ENCODE measurements at regions not wholly inside any gene's neighbourhood (a gene's known extent, or its start where the extent isn't known, plus 50 kb on each side); places are given as distances from the start of the nearest gene placed in this dataset.

DNA sequence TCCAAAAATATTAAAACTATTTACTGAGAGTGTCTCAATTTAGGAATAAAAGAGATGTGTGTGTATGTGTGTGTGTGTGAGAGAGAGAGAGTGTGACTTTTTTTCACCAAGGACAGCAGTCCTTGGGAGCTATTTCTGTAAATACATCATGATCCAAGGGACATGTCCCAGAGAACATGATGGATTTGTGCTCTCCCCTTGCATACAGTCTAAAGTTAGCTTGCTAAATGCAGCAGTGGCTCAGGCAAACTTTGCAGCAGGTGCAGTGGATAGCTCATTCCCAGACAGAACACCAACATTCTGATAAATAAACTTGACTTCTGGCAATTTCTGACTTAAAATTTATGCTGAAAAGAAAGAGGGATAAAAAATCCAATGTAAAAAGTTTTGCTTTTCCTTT, 55.4 kb upstream of the SGCD start:
- DNase-seq (ENCODE audit: low spot score) = no peak

GRCh38 chr5:156272139-156272538, 54.8 kb upstream of the SGCD start:
- DNase-seq (ENCODE audit: low spot score) = no peak

DNA sequence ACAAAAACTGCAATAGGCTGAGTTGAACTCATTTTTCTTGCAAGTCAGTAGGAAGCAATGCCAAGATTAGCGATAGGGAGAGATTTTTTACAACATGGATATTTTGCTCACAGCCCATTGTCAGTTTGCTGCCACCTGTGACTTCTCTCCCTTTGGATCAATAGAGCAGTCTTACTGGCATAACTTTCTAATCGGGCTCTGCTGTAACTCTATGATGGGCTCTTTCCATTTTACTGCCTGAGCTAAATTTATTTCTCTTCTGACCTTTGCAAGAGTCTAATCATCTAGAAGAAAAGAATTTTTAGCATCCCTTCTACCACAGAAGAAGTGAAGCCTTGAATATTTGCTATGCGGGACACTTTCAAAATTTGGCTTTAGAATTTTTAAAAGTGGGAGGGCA, 53.6 kb upstream of the SGCD start:
- DNase-seq (ENCODE audit: low spot score) = no peak

DNA sequence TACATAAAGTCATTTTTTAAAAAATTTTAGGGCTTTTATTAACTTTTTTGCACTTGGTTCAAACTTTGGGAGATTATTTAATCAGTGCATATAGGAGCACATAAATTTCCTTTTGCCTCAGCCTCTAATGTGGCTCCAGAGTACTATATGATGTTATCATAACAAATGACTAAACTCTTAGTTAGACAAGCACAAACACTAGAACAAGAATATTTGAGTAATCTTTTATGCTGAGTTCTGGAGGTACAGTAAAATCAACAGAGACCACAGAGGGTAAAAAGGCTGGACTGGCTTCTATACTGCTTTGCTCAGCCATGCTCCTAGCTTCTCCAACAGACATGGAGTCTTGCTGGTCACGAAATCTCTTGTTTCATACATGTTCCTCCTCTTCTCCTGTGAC, 52.5 kb upstream of the SGCD start:
- DNase-seq (ENCODE audit: low spot score) = no peak

Data from hematopoietic multipotent progenitor cell treated with erythropoietin and hydrocortisone succinate and interleukin-3 and kit ligand, for 15 days (in vitro differentiated cells).